ENCODE measurements at regions not wholly inside any gene's neighbourhood (a gene's known extent, or its start where the extent isn't known, plus 50 kb on each side); places are given as distances from the start of the nearest gene placed in this dataset.
"Not testable (repeated sequence)": the region's sequence is repeated elsewhere in the genome, so short reads cannot be mapped to it uniquely, and the experiment has no call there.

DNA sequence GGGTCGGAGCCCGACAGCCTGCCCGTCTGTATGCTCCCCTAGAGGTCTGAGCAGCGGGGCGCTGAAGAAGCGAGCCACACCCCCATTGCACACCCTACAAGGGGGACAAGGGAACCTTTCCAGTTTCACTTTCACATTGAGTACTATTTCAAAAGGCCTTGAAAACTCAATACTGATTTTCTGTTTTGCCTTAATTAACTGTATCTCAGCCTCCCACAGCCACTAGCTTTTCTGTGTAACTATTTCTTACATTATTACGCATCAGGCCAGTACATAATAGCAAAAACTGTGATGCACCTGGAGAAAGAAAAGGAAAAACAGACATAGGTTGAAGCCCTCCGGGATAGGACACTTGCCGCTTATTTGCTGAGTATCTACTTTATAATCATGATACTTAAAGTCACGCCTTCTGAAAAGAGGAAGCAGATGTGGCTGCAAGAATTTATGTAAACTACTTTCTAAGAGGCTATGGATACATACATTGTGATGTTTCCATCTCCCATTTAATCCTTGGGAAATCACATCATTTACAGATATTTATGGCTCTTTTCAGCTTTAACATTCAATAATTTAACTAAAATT is 1719.5 kb downstream of the MRPL39 start:
- no peak for DNase-seq (ENCODE audit: low read depth in 3 of 3)

DNA sequence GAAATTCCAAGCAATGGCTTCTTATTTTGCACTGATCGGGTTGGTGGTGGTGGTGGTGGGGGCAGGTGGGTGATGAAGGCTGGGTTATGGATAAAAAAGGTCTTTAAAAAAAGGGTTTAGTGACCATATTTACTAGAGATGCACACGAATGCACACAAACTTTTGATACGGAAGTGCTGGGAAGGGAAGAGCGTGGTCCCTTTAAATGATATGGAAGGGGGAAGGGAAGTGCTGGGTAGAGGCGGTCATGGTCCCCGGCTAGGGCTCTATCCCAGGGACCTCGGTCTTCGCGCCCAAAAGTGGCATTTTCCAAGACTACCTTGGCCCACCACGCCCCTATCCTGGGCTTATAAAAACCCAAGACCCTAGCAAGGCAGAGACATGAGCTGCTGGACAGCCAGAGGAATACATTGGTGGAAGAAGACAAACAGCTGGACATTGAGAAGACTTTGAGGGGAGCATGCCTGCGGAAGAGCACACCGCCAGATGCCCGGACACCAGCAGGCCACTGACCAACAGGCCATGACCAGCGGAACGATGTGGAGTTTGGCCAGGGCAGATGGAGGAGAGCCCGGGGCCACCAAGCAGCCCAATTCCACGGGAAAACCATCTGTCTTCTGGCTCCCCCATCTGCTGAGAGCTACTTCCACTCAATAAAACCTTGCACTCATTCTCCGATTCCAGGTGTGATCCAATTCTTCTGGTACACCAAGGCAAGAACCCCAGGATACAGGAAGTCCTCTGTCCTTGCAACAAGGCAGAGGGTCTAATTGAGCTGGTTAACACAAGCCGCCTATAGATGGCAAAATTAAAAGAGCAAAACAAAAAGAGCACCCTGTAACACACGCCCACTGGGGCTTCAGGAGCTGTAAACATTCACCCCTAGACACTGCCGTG is 1720.2 kb downstream of the MRPL39 start:
- no peak for DNase-seq (ENCODE audit: low read depth in 3 of 3)

DNA sequence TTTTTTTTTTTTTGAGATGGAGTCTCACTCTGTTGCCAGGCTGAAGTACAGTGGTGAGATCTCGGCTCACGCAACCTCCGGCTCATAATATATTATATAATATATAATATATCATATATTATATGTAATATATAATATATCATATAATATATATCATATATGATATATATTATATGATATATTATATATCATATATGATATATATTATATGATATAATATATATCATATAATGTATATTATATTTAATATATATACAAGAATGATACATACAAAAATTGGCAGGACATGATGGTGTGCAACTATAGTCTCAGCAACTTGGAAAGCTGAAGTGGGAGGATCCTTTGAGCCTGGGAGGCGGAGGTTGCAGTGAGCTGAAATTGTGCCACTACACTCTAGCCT is 1725.5 kb downstream of the MRPL39 start:
- no peak for DNase-seq (ENCODE audit: low read depth in 3 of 3)

DNA sequence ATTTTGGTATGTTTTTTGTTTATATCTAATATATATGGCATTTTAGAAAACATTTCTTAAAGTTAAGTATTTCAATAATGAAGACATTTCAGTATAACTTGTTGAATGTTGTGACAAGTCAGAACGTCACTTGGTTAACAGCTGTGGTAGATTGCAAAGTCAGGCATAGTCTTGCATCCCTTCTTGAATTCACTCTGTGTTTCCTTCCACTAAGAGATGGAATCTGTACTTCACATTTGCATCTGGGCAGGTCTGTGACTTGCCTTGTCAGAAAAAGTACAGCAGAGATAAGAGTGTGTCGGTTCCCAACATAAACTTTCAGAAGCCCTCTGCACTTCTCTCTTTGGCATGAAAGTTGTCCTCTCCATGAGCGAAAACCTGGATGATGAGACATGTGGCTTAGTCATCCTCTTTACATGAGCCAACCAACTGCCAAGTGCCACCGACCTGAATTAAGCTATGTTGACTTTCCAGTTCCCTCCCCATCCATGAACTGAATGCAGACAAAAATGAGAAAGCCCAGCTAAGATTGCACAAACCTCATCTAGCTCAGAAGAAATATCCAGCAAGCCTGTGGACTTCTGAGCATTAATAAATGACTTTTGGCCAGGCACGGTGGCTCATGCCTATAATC is 1730.2 kb downstream of the MRPL39 start:
- no peak for DNase-seq (ENCODE audit: low read depth in 3 of 3)

DNA sequence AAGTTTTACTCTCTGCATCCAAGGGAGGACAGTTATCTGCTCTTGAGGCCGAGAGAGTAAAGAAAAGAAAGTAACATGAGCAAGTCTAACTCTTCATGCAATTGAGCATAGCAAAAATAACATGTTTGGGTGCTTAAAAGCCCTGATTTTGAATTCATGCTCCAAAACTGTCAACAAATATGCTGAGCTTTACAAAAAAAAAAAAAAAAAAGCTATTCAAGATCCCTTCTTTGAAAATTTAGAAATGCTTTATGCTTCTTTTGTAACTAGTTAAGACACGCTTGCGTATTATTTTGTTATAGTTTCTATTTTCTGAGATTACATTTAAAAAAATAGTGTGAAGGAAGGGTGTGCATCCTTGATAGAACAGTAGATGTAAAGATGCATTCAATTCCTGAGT is 1733.0 kb downstream of the MRPL39 start:
- DNase-seq (ENCODE audit: low read depth in 3 of 3) = no peak

DNA sequence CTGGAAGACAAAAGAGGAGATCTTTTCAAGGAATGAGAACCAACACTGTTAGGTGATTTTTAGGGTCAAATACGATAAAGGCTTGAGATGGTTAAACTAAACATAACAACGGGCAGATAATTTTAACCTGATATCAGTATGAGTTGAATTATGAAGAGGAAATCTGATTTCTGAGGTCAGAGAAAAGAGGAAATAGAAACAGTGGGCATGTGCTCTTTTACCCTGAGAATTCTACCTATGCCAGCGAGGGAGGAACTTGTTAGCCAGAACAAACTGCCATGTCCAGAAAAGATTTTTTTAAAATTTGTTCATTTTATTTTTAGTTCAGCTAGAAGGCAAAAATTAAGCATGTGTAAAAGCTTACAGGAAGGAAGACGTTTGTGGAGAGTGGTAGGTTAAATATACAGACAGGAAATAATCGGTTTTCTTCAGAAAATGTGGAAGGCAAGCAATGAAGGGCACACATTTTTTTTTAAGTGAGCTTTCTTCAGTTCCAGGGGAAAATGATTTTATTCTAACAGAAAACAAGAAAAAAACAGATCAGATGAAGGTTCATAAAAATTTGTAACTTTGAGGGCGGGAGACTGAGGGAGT is 1745.3 kb downstream of the MRPL39 start:
- DNase-seq (ENCODE audit: low read depth in 3 of 3) = no peak

DNA sequence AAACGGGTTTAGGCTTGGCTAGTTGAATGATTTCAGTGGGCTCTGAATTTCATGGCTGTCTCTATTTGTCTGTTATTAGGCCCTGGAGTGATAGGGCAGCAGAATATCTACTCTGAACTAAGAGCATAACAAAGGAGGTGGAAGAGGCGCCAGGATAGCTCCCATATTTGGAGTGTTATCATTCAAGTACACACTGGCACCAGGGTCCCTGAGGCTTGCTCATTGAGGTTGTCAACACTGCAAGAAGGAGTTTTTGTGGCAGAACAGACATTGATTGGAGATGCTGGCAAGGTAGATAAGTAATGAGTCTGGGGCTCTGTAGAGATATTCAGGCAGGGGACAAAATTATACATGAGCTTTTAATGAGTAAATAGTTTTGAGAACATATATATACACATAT is 1748.4 kb downstream of the MRPL39 start:
- no peak for DNase-seq (ENCODE audit: low read depth in 3 of 3)

DNA sequence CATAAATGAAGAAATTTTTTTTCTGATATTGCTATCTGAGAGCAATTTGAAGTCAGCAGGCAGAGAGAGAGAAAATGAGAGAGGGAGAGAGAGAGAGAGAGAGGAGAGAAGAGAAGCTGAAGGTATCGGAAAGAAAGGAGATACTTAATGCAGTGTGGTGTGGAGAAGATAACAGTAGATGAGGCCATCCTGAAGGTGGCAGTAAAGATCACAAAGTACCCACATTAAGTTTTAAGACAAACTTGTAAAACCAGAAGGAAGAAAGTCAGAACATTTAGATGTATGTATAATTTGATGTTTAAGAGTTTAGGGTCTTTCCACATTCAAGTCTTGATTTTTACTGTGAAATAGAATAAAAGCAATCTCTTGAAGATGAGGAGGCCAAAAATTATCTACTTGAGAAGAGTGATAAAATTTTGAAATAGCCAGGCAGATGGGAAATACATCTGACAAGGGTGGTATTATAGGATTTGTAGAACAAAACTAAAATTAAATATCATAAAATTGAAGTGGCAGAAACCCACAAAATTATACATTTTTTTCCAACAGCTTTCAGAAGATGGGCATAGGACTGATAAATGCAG is 1753.4 kb downstream of the MRPL39 start:
- no peak for DNase-seq (ENCODE audit: low read depth in 3 of 3)

DNA sequence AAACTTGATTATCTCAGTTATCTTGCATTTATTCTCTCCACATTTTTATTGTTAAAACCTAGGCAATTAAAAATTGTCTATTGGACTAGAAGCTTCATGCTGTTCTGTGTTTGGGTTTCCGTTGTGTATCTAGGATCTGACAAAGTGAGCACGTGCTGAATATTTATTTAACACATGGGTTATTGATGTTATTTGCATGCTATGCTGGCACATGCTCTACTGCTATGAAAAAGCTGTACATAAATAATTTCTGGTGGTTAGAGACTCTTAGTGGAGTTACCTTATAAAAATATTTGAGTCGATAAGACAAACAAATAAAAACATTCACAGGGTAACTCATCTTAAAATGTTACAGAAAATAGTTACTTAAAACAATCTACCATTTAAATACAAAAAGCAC is 1769.7 kb downstream of the MRPL39 start:
- no peak for DNase-seq (ENCODE audit: low read depth in 3 of 3)

DNA sequence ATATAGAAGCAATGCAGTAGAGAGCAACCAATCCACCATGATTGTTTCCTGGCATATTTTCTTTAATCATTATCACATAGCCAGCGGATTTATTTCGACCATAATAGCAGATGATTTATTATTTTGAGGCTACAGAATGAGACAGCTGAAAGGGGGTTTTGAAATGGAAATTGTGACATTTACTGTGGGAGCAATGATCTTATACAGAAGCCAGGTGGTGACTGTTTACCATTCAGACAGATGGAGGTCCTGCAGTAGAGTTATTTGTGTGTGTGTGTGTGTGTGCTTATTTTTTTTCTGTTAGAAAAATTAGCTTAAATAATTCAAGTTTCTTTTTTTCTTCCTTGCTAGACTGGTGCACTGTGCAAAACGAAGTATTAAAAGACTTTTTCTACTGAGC is 1784.5 kb downstream of the MRPL39 start:
- DNase-seq (ENCODE audit: low read depth in 3 of 3) = no peak

DNA sequence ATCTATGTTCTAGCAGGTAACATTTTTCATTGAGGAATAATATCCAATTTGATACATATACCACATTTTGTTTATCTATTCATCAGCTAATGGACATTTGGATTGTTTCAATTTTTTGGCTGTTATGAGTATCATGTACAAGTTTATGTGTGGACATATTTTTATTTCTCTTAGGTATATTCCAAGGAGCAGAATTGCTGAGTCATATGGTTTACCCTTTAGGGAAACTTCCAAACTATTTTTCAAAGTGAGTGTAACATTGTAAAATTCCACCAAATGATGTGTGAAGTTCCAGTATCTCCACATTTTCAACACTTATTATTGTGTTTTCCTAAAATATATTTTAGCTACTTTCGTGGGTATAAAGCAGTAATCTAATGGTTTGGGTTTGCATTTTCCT is 1789.9 kb downstream of the MRPL39 start:
- no peak for DNase-seq (ENCODE audit: low read depth in 3 of 3)

DNA sequence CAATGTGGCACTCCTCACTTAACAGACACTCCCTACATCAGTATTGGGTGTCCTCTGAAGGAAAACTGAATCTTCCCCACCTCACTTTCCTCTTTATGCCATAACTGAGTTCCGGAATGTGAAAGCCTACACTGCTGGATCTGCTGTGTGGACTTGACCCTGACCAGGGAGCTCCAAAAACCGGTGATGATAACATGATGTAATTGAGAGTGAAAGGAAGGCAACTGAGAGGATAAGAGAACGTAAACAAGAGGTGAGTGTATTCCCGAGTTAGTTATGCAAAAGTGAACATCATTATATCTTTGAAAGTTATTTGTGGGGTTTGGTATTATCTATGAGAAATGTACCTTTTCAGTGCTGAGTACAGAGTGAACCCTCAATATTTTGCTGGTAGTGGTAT is 1794.8 kb downstream of the MRPL39 start:
- DNase-seq (ENCODE audit: low read depth in 3 of 3) = no peak

DNA sequence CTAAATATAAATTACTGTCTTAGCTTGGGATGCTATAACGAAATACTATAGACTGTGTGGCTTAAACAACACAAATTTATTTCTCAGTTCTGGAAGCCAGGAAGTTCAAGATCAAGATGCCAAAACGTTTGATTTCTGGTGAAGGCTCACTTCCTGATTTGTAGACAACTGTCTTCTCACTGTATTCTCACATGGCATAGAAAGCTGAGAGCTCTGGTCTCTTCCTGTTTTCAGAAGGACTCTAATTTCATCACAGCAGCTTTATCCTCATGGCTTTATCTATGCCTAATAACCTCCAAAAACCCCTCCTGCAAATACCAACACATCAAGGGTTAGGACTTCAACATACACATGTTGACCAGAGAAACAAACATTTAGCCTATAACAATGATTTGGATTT is 1795.5 kb downstream of the MRPL39 start:
- no peak for DNase-seq (ENCODE audit: low read depth in 3 of 3)

DNA sequence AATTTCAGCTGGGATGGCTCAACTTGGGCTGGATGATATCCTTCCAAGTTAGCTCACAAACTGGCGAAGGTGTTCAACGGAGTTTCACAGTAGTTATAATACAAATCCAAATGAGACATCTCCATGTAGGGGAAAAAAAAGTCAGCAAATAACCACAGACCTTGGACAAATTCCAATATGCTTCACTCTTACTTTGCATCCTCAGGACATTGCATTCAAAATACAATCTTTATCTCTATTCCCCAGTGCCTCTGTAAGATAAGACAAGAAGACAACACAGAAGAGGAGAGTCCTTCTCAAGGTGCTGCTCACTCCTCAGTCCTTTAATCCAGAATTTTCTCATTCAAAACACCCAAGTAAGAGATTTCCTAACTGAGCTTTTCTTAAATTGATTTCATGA is 1797.7 kb downstream of the MRPL39 start:
- no peak for DNase-seq (ENCODE audit: low read depth in 3 of 3)

DNA sequence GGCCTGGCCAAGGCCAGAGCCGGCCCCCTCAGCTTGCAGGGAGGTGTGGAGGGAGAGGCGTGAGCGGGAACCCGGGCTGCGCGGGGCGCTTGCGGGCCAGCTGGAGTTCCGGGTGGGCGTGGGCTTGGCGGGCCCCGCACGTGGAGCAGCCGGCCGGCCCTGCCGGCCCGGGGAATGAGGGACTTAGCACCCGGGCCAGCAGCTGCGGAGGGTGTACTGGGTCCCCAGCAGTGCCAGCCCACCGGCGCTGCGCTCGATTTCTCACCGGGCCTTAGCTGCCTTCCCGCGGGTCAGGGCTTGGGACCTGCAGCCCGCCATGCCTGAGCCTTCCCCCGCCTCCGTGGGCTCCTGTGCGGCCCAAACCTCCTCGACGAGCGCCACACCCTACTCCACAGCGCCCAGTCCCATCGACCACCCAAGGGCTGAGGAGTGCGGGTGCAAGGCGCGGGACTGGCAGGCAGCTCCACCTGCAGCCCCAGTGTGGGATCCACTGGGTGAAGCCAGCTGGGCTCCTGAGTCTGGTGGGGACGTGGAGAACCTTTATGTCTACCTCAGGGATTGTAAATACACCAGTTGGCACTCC is 1800.2 kb downstream of the MRPL39 start:
- DNase-seq (ENCODE audit: low read depth in 3 of 3) = not testable (repeated sequence)

DNA sequence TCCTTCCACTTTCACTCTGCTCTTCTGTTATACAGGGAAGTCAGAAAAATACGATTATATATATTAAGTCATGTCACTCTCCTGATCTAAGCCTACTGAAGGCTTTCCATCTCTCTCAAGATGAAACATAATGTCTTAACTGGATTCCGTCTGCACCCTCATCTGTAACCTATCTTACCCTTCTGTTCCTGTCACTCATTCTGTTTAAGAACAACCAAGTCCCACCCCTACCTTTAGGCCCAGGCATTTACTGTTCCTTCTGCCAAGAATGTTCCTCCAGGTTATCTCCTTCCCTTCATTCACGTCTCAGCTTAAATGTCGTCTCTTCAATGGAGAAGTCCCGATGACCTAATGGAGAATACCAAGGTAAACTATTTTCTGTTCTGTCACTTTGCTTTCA is 1802.4 kb downstream of the MRPL39 start:
- no peak for DNase-seq (ENCODE audit: low read depth in 3 of 3)

DNA sequence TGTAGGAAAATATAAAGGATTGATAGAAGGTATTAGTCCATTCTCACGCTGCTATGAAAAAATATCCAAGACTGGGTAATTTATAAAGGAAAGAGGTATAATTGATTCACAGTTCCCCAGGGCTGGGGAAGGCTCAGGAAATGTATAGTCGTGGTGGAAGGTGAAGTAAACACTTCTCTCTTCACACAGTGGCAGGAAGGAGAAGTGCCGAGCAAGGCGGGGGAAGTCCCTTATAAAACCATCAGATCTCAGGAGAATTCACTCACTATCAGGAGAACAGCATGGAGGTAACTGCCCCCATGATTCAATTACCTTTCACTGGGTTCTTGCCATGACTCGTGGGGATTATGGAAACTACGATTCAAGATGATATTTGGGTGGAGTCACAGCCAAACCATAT is 1806.0 kb downstream of the MRPL39 start:
- no peak for DNase-seq (ENCODE audit: low read depth in 3 of 3)

DNA sequence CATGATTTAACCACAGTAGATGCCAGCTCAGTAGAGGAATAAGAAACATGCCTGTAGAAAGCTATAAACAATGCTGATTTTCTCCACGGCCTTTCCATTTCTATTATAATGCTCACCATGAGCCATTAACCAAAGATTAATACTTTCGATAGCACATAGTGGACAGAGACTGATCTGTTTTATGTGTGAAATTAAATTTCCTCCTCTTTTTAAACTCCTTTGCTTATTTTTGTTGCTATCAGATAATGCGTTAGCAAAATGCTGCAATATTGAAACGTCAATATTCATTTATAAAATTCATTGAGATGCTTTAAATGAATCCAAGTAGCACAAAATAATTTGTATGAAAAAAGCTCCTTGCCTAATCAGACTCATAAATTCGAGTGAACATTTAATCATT is 1807.9 kb downstream of the MRPL39 start:
- DNase-seq (ENCODE audit: low read depth in 3 of 3) = no peak

DNA sequence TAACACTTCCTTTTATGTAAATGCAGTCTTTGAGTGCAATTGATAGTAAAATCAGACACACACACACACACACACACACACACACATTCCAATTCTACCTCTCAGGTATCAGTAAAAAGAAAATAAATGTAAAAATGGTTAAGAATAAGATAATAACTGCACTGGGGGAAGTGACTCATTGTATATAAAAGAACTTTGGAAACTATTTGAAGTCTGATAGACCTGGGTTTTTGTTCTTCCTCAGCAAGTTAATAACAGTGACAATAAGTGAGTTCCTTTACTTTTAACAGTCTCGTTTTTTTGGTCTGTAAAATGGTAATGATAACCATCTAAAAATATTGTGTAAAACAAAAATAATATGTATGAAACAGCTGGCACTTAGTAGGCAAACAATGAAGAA is 1815.0 kb downstream of the MRPL39 start:
- DNase-seq (ENCODE audit: low read depth in 3 of 3) = no peak

DNA sequence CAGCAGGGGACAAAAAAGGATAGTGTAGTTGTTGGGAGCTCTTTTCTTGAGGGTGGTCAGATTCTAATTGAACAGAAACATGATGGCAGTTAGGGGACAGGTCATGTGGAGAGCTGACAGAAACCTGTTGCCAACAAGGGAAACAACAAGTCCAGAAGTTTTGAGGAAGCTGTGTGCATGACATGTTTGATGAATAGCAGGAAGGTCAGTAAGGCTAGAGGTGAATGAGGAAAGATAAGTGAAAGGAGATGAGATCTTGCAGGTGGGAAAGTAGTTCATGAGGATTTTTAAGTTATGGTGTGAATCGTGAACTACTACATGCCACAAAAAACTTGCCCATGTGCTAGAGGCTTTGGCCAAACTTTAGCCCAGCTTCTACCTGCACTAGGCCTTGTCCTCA is 1817.4 kb downstream of the MRPL39 start:
- no peak for DNase-seq (ENCODE audit: low read depth in 3 of 3)

DNA sequence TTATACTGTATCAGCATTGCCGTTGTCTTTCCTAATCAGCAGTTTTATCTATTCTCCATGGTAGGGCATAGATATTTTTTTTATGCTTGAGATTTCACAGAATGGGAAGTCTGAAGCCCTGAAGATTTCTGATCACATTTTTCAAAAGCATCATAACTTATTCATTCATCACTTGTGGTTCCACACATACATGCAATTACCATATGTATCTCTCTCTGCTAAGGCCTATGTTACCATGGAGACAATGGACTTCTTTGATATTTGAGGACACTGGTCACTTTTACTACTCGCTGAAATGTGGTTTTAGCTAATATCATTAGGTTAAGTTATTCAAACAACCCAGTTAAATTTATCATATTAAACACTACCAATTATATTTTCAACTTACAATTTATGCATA is 1827.0 kb downstream of the MRPL39 start:
- DNase-seq (ENCODE audit: low read depth in 3 of 3) = no peak

DNA sequence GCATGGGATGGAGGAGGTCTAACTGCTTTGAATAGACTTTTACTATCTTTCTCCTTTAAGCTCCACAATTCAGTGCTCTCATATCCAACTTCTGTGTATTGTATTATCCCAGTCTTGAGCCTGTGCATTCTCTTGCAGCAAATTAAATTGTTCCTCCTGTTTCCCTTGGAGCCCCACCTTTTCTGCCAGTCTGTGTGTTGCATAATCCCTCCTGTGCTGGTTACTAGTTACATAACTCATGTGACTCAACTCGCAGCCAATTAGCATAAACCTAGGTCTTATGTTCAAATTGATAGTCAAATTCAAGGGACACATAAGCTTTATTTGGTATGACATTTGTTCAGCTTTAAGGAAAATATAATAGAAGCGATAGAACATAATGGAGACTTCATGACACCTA is 1863.5 kb downstream of the MRPL39 start:
- no peak for DNase-seq (ENCODE audit: low read depth in 3 of 3)

All from stimulated activated CD4-positive, alpha-beta T cell treated with anti-CD3 and anti-CD28 coated beads, TNF-alpha, amount 100 ng/mL, for 48 hours (primary cell).